DOHH2 (cell line): ENCODE measurements at regions not wholly inside any gene's neighbourhood (a gene's known extent, or its start where the extent isn't known, plus 50 kb on each side); places are given as distances from the start of the nearest gene placed in this dataset.

ENCODE experiments used
- EZH2phosphoT487 ChIP-seq: fragments of 200-600 bp; sonication (generic); IDR thresholded peaks from 2 replicates; pipeline ENCODE4 v1.6.1; 2017; ENCODE audit warnings: borderline replicate concordance, mild to moderate bottlenecking, antibody characterized with exemption, low read length, moderate library complexity, mixed read lengths
- TF ChIP-seq, protein P1 (sequence below): fragments of 200-600 bp; sonication (generic); IDR thresholded peaks from one replicate; pipeline ENCODE4 v1.5.1; 2014; ENCODE audit warnings: antibody characterized with exemption, mild to moderate bottlenecking, low read depth, low read length; ENCODE audit not compliant: poor library complexity, severe bottlenecking

DNA sequence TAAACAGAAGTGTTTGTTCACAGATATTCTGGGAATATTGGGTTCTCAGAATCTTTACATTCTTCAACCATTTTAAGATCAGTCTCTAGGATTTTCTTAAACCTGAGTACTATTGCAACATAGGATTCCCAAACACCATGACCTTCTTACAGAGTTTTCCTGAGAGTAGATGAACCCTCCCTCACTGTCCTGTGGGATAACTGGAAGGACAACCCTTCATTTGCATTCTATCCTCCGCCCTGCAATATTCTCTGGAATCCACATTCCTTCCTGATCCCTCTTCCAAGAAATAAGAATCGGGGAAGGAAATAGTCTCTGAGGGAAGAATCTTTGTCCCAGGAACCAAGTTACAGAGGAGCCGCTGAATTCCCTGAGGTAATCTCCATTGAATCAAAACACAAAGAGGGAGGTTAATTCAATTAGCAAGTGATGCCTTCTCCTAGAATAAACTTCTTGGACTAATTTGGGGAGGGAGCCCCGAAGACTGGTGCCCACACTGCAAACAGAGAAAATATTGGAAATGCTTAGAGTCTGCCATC lies 99.8 kb upstream of the MBIP start:
- TF ChIP-seq, protein P1, sequence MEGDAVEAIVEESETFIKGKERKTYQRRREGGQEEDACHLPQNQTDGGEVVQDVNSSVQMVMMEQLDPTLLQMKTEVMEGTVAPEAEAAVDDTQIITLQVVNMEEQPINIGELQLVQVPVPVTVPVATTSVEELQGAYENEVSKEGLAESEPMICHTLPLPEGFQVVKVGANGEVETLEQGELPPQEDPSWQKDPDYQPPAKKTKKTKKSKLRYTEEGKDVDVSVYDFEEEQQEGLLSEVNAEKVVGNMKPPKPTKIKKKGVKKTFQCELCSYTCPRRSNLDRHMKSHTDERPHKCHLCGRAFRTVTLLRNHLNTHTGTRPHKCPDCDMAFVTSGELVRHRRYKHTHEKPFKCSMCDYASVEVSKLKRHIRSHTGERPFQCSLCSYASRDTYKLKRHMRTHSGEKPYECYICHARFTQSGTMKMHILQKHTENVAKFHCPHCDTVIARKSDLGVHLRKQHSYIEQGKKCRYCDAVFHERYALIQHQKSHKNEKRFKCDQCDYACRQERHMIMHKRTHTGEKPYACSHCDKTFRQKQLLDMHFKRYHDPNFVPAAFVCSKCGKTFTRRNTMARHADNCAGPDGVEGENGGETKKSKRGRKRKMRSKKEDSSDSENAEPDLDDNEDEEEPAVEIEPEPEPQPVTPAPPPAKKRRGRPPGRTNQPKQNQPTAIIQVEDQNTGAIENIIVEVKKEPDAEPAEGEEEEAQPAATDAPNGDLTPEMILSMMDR: no peak
- no peak for TF ChIP-seq EZH2phosphoT487
